Stimulated activated CD4-positive, alpha-beta T cell treated with anti-CD3 and anti-CD28 coated beads, Interleukin-12 subunit alpha, Interleukin-12 subunit beta, amount 100 ng/mL, for 48 hours (primary cell): ENCODE measurements at regions not wholly inside any gene's neighbourhood (a gene's known extent, or its start where the extent isn't known, plus 50 kb on each side); places are given as distances from the start of the nearest gene placed in this dataset.
A peak's percentile ranks its signal among the peaks of the same experiment; 100 is the strongest.

Source experiments
- DNase-seq, 3 donors: peaks; one replicate each; pipeline ENCODE4 v3.0.0-alpha.2; 2020; ENCODE audit warnings: low read depth in 2 of 3, low spot score in 1 of 3

- no peak for DNase-seq
Observed at GRCh38 chr1:232260045-232260444, 369.9 kb downstream of the SIPA1L2 start.

DNA sequence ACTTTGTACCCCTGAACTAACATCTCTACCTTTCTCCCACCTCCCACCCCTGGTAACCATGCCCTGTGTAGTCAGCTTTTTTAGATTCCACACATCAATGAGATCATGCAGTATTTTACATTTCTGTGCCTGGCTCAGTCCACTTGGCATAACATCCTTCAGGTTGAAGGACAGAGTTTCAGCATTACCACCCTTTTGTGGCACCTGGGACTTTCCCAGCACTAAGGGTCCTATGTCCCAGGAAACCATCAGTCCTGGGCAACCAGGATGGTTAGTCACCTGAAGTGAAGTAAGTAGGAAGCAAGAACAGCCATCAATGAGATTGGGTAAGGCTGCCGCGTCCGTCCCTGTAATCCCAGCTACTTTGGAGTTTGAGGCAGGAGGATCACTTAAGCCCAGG, 370.6 kb downstream of the SIPA1L2 start:
- DNase-seq = no peak

DNA sequence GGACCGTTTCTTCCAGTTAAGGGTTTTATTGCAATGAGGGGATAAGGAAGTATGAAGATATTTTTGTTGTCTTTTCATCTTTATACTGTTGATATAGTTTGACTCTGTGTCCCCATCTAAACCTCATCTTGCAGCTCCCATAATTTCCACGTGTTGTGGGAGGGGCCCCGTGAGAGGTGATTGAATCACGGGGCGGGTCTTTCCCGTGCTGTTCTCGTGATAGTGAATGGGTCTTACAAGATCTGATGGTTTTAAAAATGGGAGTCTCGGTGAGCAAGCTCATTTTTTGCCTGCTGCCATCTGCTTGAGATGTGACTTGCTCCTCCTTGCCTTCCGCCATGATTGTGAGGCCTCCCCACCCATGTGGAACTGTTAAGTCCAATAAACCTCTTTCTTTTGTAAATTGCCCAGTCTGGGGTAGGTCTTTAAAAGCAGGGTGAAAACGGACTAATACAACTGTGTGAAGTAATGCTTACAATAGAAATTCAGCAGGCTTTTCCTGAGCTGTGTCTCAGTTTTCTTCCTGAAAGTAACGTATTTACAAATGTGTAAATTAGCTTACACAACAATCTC, 377.3 kb downstream of the SIPA1L2 start:
- DNase-seq = no peak

- DNase-seq = no peak
Observed at GRCh38 chr1:232250838-232251237, 379.1 kb downstream of the SIPA1L2 start.

DNA sequence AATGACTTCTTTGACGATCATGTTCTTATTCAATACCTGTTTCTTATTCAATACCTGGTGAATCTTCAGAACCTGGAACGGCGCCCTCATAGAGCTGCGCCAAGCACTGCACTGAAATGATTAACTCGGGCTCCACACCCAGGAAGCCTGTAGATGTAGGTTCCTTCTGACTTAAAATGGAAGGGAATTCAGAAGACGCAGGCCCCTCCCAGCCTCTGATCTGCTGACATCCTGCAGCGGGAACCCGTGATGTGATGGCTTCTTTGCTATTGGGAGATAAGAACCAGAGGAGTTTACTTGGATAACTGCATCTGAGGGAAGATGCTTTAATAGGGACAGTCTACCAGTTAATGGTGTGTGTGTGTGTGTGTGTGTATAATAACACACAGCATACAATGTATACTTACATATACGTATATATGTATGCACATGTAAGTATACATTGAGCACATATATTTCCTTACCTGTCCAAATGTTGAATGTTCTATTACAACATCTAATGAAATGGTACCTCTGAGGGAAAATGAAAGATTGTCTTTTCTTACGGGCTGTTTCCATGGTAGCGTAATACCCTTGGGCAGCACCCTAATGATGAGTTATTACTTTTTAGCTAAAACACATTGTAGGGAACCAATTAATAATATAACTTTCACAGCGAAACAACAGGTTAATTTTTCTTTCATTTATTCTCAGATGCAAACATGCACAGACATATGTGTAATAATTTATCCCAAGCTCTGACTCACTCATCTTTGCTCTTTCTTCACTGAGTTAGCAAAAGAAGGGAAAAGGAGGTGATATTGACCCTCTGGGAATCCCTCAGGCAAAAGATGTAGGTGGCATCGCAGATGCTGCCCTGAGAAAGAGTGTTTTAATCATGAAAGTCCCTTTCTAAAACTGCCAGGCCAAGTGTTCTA, 379.8 kb downstream of the SIPA1L2 start:
- DNase-seq = no peak

DNA sequence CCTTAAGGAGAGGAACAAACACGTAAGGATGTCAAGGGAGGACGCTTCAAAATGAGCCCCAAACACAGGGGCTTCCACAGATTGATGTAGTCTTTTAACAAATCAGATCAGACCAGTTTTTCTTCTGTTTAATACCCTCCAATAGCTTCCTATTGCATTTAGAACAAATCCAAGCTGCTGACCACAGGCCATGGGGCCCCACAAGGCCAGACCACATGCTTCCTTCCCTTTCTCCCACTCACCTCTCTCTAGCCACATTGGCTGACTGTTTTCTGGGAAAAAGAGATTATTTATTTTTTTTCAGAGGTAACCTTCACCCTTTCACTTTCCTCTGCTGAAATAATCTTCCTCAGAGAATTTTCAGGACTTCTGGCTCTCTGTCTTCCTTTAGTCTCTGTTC, 380.6 kb downstream of the SIPA1L2 start:
- DNase-seq = no peak

- DNase-seq = no peak
Observed at GRCh38 chr1:232248276-232248820, 381.6 kb downstream of the SIPA1L2 start.

GRCh38 chr1:232247669-232248068, 382.3 kb downstream of the SIPA1L2 start:
- DNase-seq = no peak

DNA sequence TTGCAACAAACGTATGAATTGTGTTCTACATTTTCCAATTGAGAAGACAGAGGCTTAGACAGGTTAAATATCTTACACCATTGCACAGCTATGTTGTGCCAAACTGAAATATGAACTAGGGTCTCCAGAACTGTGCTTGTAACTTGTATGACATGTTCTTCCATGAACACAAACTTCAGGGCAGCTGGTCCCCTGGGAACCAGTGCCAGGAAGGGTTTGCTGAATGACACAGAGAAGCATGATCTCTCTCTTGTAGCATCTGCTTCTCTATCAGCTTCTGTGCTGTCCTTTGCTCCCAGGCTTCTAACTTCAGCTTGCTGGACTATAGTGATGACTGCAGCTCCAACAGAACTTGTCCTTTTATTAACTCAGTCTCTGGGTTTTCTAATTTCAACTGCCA, 385.5 kb downstream of the SIPA1L2 start:
- no peak for DNase-seq

DNA sequence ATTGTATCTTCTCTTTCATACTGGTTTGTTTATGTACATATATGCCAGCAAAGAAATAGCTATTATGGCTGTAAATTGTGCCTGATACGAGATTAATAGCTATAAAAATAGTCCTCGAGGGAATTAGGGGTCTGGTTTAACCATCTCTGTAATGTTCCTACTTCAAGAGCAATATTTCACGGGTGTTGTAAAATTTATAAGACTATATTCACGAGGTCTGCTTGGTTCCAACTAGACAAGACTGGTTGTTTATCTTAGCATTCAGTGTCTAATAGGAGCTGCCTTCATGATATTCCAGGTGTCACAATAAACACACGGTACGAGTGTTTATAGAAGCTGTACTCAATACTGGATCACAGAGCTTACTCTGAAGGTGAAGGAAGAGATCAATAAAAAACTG, 389.9 kb downstream of the SIPA1L2 start:
- DNase-seq = no peak

GRCh38 chr1:232239522-232239921, 390.4 kb downstream of the SIPA1L2 start:
- no peak for DNase-seq

DNA sequence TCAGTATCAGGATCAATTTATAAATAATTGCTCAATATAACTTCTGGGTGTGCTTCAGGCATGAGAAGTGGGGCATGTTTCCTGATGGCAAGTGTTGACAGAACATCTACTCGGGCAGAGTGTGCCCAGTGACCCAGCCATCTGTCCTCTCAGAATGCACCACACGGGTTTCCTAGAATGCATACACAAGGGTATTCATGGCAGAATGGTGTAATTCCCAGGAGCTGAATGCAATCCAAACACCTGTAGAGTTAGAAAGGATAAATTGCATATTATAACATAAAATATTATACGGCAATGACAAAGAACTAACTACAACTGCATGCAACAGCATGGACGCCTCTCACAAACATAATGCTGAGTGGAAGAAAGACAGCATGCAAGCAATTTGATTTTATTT, 391.9 kb downstream of the SIPA1L2 start:
- DNase-seq = no peak

GRCh38 chr1:232227306-232227705, 402.6 kb downstream of the SIPA1L2 start:
- DNase-seq = no peak

- peak; percentile 7 to 8 (median 7) for DNase-seq
Observed at GRCh38 chr1:232226197-232226712, 403.7 kb downstream of the SIPA1L2 start.

DNA sequence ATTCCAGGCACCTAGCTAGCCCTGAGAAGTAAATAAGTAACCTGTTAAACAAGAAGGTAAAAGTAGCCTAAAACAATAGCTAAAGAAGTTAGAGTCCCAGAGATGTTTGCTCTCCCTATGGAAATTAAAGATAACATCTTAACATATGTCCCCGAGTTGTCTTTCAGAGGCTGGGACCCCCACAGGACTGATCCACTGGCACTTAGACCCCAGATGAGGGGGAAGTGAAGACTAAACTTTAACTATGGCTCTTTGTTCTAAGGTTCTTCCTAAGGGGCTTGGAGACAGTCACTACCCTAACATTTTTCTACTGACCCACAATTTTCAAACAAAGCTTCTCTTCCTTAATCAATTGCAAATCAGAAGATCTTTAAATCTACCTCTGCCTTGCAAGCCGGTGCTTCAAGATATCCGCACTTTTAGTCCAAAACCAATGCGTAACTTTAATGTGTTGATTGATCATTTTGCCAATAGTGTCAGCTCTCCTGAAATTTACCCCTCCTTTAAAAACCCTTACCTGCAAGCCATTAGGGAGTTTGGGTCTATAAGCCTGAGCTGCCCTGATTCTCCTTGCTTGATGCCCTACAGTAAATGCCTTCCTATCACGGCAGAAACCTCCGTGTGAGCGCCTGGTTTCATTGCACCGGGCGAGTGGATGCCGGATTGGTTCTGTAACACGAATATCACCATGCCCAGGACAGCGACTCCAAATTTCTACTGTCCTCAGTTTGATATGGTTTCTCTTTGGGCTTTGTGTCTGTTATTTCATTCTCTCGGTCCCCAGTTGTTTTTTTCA, 404.4 kb downstream of the SIPA1L2 start:
- no peak for DNase-seq

- no peak for DNase-seq
Observed at GRCh38 chr1:232223887-232224286, 406.0 kb downstream of the SIPA1L2 start.

GRCh38 chr1:232223183-232223708, 406.7 kb downstream of the SIPA1L2 start:
- DNase-seq = no peak

- no peak for DNase-seq
Observed at GRCh38 chr1:232222614-232223013, 407.3 kb downstream of the SIPA1L2 start.

- no peak for DNase-seq
Observed at GRCh38 chr1:232221802-232222499, 408.0 kb downstream of the SIPA1L2 start.
